Spinal cord (tissue), 9 donors: ENCODE measurements at regions not wholly inside any gene's neighbourhood (a gene's known extent, or its start where the extent isn't known, plus 50 kb on each side); places are given as distances from the start of the nearest gene placed in this dataset.

Experiments used
- DNase-seq, 6 donors: peaks; one replicate each; pipeline versions ENCODE4 v3.0.0 to v3.0.0-alpha.2; 2013 to 2015; ENCODE audit warnings: low spot score in 6 of 6, low read depth in 4 of 6
- H3K27ac ChIP-seq: one replicate; pipeline ENCODE4 v1.5.1; 2013; ENCODE audit warnings: low read depth, low read length, control low read depth
- H3K27me3 ChIP-seq: one replicate; pipeline ENCODE4 v1.6.1; 2013; ENCODE audit warnings: low read length; ENCODE audit not compliant: control insufficient read depth, insufficient read depth
- H3K36me3 ChIP-seq: one replicate; pipeline ENCODE4 v1.6.1; 2013; ENCODE audit warnings: low read length; ENCODE audit not compliant: control insufficient read depth, insufficient read depth
- H3K4me1 ChIP-seq: one replicate; pipeline ENCODE4 v1.6.1; 2013; ENCODE audit warnings: low read length; ENCODE audit not compliant: control insufficient read depth, insufficient read depth
- H3K4me3 ChIP-seq: one replicate; pipeline ENCODE4 v1.5.1; 2013; ENCODE audit warnings: low read depth, low read length, control low read depth
- H3K9me3 ChIP-seq: one replicate; pipeline ENCODE4 v1.6.1; 2013; ENCODE audit warnings: low read length; ENCODE audit not compliant: control insufficient read depth, insufficient read depth
- WGBS: methylation state at CpG from one replicate; pipeline ENCODE4 v1.1.5; 2013; ENCODE audit warnings: missing lambda C conversion rate; ENCODE audit not compliant: insufficient coverage; 5-methylcytosine and 5-hydroxymethylcytosine counted together
- donor health status: healthy.

DNA sequence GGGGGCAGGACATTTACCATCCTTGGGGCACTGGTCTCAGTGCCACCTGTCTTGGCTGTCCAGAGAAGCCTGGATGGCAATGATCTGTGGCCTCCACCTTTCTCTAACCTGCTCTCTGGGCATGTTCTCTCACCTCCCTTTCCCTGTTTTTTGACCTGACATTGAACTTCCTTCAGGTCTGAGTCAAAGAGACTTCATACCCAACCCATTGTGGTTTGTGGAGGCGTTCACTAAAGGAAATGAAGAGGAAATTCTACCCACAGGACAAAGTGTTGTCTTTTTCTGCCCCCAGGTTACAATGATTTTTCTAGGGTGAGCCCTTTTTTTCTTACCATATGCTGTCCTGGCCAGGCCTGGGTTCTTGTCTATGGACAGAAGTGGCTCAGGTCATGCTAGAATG is 76.6 kb downstream of the CYP26A1 start:
- Histone ChIP-seq H3K36me3 (no peaks in the 10 kb centered on the region), H3K4me1 (no peaks in the 10 kb centered on the region), H3K9me3 (no peaks in the 10 kb centered on the region), H3K27ac (no peak overlapping the region), H3K4me3 (no peak overlapping the region), H3K27me3 (no peaks in the 10 kb centered on the region)
- WGBS: no CpG with 5 or more reads among the region's 1 CpG
- no peak for DNase-seq

DNA sequence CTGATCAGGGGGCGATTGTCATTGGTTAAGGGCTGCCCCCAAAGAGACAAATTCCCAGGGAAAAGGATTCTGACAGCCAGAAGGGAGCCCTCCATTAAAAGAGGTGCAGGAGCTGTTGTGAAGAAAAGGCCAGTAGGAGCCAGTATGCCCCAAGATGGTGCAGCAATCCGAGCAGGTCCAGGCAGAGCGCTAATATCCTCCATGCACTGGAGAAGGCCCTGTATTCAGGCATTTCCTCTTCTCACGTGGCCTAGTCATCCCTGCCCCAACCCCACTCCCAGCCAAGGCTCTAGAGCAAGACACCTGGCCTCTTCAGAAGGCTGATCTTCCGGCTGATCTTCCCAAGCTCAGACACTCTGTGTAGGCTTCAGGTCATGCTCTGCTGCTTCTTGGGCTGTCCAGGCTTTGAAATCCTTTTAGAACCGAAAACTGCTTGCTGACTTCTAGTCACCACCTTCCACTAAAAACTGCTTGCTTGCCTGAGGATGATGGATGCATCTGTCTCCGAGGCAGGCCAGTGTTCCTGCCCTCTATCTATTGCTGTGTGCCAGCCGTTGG is 77.4 kb downstream of the CYP26A1 start:
- no peaks in the 10 kb centered on the region for H3K9me3 ChIP-seq
- no peaks in the 10 kb centered on the region for H3K36me3 ChIP-seq
- WGBS: 78% methylated on average over 8 of the region's 8 CpGs
- no peak overlapping the region for H3K4me3 ChIP-seq
- no peak for DNase-seq
- no peak overlapping the region for H3K27ac ChIP-seq
- no peaks in the 10 kb centered on the region for H3K27me3 ChIP-seq
- no peaks in the 10 kb centered on the region for H3K4me1 ChIP-seq

DNA sequence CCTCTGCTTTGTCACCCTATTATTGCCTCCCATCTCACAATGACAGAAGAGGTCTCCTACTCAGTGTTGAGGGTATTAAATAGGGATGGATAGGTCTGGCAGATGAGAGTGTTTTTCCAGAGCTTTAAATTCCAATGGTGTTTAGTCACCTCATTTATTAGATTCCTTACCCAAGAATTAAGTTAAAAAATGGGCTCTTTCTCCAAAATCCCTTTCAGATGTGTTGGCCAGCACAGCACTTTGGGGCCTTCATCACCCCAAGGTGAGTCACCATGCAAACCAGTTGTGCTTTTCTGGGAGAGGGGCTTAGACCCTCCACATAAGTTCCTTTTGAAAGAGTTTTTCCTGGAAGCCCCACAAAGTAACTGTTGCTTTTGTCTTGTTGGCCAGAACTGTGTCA is 78.4 kb downstream of the CYP26A1 start:
- Histone ChIP-seq H3K9me3 (no peaks in the 10 kb centered on the region), H3K27me3 (no peaks in the 10 kb centered on the region), H3K27ac (no peak overlapping the region), H3K4me3 (no peak overlapping the region), H3K4me1 (no peaks in the 10 kb centered on the region), H3K36me3 (no peaks in the 10 kb centered on the region)
- DNase-seq: no peak

DNA sequence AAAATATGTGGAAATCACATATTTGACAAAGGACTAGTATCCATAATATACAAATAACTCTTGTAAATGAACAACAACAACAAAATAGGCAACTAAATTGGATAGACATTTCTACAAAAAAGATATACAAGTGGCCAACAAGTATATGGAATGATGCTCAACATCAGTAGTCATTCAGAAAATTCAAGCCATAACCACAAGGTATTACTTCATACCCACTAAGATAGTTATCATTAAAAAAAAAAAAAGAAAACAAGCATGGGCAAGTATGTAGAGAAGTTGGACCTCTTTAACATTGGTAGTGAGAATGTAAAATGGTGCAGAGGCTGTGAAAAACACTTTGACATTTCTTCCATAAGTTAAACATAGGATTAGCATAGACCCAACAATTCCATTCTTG is 80.8 kb downstream of the CYP26A1 start:
- H3K27ac ChIP-seq: no peak overlapping the region
- DNase-seq: no peak
- no peak overlapping the region for H3K4me3 ChIP-seq
- no peaks in the 10 kb centered on the region for H3K4me1 ChIP-seq
- no peaks in the 10 kb centered on the region for H3K27me3 ChIP-seq
- H3K9me3 ChIP-seq: peaks cover 1% of the 10 kb centered on the region
- H3K36me3 ChIP-seq: no peaks in the 10 kb centered on the region

DNA sequence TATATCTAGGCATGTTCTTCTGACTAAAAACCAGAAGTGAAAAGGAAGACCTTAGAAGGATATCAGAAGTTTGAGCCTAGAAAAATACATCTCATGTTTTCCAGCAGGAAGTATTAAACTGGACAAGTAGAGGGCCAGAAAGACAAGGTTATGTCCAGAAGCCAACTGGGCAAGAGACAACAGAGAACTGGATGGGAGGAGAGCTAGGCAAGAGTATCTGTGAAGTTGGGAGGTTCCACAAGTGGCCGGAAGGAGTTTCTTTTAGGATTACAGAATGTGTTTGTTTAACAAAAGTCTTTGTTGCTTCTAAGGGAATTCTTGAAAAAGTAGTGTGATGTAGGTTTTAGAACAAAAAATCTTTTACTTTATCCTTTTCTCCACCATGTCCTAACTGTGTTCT is 86.4 kb downstream of the CYP26A1 start:
- no peak overlapping the region for H3K4me3 ChIP-seq
- H3K9me3 ChIP-seq: peaks cover 1% of the 10 kb centered on the region
- 100% methylated on average over 1 of the region's 1 CpG for WGBS

DNA sequence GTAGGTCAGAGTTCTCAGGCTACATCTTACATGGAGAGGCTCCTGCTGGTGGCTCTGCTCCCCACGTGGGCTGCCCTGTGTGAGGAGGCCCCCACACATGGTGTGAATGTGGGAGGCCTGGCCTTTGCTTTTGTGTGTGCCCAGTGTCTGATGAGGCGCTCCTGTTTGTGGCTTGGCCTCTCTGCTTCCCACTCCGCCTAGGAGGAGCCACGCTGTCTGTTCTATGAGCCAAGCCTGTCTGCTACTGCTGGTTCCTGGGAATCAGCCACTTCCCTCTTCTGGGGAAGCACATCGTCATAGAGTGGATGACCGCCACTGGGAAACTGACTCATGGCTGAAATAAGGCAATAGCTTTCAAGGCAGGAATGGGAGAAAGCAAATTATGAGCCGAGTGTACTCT is 87.1 kb downstream of the CYP26A1 start:
- Histone ChIP-seq H3K27ac (no peak overlapping the region), H3K27me3 (no peaks in the 10 kb centered on the region), H3K4me3 (no peak overlapping the region), H3K4me1 (no peaks in the 10 kb centered on the region), H3K36me3 (no peaks in the 10 kb centered on the region), H3K9me3 (peaks cover 1% of the 10 kb centered on the region)
- no peak for DNase-seq
- 80% methylated on average over 6 of the region's 7 CpGs for WGBS

More for the DNA sequence above, 86.4 kb downstream of the CYP26A1 start:
- Histone ChIP-seq H3K36me3 (no peaks in the 10 kb centered on the region), H3K4me1 (no peaks in the 10 kb centered on the region), H3K27me3 (no peaks in the 10 kb centered on the region), H3K27ac (no peak overlapping the region)
- DNase-seq: no peak

DNA sequence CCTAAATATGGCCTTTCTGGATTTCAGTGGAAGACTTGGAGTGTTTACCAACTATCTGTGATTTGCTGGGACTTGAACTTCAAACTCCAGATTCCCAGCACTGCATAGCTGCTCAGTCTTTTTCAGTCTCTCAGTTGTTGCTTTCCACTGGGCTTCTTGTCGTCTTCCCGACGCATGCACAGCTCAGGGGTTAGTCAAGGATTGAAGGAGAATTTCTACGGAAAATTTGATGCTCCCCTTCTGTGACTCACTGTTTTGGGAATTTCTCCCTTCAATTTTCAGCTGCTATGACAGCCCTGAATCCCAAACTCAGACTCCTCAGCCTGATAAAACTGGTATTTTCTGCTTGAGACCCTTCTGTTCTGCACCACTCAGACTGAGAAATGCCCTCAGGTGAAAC is 91.7 kb downstream of the CYP26A1 start:
- Histone ChIP-seq H3K4me1 (no peaks in the 10 kb centered on the region), H3K9me3 (no peaks in the 10 kb centered on the region), H3K27ac (no peak overlapping the region), H3K4me3 (no peak overlapping the region), H3K27me3 (no peaks in the 10 kb centered on the region), H3K36me3 (no peaks in the 10 kb centered on the region)
- WGBS: no CpG with 5 or more reads among the region's 4 CpGs
- no peak for DNase-seq

DNA sequence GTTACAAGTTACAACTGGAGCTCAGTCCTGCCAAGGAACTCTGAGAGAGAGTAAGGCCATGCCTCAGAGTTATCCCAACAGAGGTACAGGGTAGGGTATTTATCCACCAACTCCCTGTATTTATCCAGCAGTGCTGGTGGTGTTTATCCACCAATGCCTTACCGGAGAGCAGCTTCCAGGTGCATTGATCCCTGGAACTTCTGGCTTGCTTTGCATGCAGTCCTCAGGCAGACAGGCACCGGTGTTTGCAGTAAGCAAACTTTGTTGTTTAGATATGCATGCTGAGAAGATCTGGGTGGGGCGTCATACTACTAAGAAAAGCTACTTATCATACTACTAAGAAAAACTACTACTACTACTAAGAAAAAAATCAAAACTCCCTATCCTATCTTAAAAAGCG is 92.4 kb downstream of the CYP26A1 start:
- H3K36me3 ChIP-seq: no peaks in the 10 kb centered on the region
- H3K9me3 ChIP-seq: no peaks in the 10 kb centered on the region
- H3K4me3 ChIP-seq: no peak overlapping the region
- H3K27ac ChIP-seq: no peak overlapping the region
- DNase-seq: no peak
- no peaks in the 10 kb centered on the region for H3K27me3 ChIP-seq
- H3K4me1 ChIP-seq: no peaks in the 10 kb centered on the region
- WGBS: 75% methylated on average over 2 of the region's 4 CpGs

DNA sequence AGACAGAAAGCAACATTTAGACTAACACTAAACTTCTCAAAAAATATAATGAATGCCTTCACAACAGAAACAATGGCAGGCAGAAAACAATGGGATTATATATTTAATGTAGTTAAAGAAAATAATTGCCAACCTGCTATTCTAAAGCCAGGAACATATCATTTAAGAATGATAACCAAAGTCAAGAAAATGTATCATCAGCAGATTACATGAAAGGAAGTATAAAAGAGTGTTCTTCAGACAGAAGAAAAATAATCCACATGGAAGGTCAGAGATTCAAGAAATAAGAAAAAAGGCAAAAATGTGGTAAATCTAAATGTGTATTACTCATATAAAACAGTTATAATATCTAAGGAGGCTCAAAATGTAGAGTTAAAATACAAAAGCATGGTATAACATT is 98.1 kb downstream of the CYP26A1 start:
- Histone ChIP-seq H3K4me3 (no peak overlapping the region), H3K27me3 (no peaks in the 10 kb centered on the region), H3K27ac (no peak overlapping the region), H3K4me1 (no peaks in the 10 kb centered on the region), H3K36me3 (no peaks in the 10 kb centered on the region), H3K9me3 (peaks cover 3% of the 10 kb centered on the region)
- no peak for DNase-seq

DNA sequence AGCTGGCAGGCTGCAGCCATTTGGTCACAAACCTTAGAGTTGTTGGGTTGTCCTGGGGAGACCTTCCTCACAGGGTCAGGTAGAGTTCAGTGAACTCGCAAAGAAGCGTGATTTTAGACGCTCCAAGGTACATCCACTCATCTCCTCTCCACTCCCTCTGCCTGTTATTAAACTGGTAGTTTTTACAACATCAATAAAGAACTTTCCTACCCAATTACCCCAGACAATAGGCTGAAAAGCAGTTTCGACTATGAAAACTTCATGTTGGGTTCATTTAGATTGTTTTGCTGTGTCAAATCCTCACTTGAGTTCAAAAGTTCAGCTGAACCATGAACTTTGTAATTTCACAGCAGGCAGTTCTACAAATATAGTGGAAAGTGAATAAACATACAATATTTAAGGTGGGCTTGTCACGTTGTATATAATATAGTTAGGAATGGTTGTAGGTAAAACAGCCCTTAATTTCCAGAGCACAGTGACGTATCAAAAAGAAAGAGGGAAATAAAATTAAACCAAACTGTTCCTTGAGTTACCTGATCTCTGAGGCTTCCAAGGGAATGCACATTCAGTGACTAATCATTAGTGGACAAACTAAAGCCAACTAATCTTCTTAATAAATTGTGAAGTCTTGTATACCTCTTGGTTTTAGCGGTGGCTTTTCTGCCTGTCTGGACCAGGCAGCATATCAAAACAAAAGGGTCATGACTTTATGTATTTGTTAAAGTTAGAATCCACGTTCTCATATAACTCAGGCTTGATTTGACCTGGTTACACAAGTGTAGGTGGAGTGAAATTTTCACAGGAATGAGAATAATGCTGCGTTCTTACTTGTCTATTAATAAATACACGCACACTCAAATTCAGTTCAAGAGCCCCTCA is 100.5 kb downstream of the CYP26A1 start:
- WGBS: no CpG with 5 or more reads among the region's 10 CpGs
- H3K27ac ChIP-seq: no peak overlapping the region
- no peak overlapping the region for H3K4me3 ChIP-seq
- no peaks in the 10 kb centered on the region for H3K4me1 ChIP-seq
- no peaks in the 10 kb centered on the region for H3K27me3 ChIP-seq
- peaks cover 3% of the 10 kb centered on the region for H3K9me3 ChIP-seq
- DNase-seq: no peak
- no peaks in the 10 kb centered on the region for H3K36me3 ChIP-seq
